Inflammatory macrophage treated with lipopolysaccharide for 1 hour (primary cell): ENCODE measurements at regions not wholly inside any gene's neighbourhood (a gene's known extent, or its start where the extent isn't known, plus 50 kb on each side); places are given as distances from the start of the nearest gene placed in this dataset.
"Not testable (repeated sequence)": the region's sequence is repeated elsewhere in the genome, so short reads cannot be mapped to it uniquely, and the experiment has no call there.

Experiments used
- DNase-seq, 2 donors: peaks; one replicate each; pipeline ENCODE4 v3.0.0-alpha.2; 2020 to 2022

DNA sequence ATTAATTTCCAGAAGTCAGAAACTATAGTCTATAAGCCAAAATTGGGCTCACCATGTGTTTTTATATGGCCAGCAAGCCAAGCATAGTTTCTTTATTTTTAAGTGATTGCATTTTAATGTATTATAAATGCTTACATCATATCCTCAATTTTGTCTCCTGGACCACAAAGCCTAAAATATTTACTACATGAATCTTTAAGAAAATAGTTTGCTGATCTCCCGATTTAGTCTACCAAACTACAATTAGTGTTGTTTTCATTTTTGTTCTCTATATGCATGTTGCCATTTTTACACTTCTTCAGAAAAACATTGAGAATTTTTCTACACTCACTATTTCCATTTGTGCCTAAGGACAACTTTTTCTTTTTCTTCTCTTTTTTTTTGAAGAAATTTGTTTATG is 954.5 kb upstream of the ADAMTS5 start:
- not testable (repeated sequence) for DNase-seq

DNA sequence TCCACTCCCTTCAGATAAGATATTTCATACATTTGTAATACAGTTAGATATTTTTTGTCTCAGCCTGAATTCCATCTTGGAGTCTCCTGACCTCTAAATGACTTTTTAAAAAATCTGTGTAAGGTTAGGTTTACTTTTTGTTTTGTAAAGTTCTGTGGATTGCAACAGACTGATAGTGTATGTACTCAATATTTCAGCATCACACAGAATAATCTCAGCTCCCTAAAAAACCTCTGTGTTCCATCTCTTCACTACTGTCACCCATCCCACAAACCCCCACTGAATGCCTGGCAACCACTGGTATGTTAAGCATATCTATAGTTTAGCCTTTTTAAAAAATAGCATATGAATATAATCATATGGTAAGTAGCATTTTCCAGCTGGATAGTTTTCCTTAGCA is 951.1 kb upstream of the ADAMTS5 start:
- not testable (repeated sequence) for DNase-seq

DNA sequence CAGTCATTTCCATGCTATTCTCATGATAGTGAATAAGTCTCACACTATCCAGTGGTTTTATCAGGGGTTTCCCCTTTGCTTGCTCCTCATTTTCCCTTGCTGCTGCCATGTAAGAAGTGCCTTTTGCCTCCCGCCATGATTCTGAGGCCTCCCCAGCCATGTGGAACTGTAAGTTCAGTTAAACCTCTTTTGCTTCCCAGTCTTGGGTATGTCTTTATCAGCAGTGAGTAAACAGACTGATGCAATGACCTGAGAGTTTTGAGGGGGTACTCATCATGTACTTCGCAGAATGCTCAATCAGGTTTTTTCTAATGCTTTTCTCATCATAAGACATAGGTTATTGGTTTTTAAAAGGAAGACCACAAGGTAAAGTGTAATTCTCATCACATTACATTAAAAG is 949.4 kb upstream of the ADAMTS5 start:
- DNase-seq: not testable (repeated sequence)

DNA sequence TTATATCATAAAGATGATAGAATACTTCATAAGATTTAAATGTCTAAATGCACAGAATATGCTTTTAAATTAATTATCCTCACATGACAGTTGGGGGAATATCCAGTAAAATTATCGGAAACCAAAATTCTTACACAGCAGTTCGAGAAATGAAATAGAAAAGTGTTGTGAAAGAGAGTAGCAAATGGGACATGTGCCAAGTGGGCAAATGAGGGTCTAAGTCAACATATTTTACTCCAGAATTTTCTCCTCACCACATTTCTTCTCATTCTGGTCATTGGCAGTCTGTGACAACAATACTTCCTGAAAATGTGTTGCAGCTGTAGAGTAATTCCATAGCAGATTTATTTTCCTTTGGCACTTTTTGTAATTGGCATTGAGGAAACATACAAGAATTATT is 945.2 kb upstream of the ADAMTS5 start:
- DNase-seq: not testable (repeated sequence)

DNA sequence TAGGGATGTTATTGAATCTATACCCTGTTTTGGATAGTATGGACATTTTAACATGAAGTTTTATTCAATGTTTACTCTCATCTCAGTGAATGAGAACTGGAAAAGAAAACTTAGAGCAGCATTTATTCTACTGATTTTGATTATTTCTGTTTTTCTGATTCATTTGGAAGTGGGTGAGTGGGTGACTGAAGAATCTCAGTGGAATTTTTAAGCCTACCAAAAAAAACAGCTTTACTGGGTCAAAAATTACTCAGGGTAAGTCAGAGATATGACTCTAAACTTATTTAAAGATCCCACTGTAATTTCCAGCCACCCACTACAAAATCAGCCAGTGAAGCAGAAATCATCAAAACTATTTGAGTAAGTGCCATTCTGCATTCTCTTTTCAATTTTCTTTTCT is 942.6 kb upstream of the ADAMTS5 start:
- DNase-seq: not testable (repeated sequence)

DNA sequence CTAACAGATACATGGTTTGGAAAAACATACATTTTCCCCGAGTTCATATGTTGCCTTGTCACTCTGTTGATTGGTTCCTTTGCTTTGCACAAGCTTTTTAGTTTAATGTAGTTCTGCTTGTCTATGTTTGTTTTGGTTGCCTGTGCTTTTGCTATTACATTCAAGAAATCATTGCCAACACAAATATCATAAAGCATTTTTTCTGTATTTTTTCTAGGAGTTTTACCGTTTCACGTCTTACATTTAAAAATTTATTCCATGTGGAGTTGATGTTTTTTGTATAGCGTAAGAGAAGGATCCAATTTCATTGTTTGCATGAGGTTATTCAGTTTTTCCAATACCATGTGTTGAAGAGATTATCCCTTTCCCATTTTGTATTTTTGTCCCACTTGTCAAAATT is 941.9 kb upstream of the ADAMTS5 start:
- DNase-seq: not testable (repeated sequence)

DNA sequence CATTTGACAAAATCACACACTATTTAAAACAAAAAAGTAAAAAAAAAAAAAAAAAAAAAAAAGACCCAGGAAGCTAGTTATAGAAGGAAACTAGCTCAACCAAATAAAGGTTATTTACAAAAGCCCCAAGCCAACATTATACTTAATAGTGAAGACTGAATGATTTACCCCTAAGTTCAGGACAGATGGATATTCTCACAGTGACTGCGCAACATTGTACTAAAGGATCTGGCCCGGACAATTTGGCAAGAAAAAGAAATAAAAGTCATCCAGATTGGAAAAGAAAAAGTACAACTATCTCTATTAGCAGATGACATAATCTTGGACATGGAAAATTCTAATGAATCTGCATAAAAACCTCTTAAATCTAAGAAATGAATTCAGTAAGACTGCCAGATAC is 936.0 kb upstream of the ADAMTS5 start:
- not testable (repeated sequence) for DNase-seq

DNA sequence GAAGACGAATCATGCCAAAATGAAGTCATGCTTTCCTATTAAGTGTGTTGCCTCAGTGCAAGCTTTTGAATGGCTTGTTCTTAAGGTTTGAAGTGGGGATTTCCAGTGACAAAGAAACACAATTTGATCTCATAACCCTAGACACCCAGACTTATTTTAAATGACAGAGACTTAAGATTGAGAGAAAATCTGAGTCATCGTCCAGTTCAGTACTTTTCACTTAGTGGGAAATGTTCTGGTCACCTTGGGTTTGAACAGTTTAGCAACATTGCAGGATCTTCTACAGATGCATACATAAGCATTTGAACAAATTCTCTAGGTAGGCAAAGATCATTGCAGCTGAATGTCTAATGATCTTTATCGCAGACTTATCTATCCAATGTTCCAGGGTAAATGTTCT is 926.7 kb upstream of the ADAMTS5 start:
- not testable (repeated sequence) for DNase-seq

DNA sequence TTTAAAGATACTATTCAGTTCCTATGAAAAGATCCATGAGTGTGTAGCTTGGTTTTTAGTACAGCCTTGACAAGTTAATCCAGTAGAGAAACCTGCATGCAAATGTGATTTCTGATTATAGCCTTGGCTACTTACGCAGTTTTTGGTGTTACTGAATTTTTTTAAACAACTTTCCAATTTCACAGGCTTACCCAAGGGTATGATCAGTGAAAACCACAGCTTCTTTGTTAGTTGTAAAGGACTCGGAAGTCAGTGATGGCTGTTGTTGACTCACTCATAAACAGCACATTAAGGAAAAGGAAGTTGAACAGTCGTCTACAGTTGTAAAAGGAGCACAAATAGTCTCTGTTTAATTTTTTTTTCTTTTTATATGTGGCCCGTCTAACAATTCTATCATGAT is 924.6 kb upstream of the ADAMTS5 start:
- not testable (repeated sequence) for DNase-seq

DNA sequence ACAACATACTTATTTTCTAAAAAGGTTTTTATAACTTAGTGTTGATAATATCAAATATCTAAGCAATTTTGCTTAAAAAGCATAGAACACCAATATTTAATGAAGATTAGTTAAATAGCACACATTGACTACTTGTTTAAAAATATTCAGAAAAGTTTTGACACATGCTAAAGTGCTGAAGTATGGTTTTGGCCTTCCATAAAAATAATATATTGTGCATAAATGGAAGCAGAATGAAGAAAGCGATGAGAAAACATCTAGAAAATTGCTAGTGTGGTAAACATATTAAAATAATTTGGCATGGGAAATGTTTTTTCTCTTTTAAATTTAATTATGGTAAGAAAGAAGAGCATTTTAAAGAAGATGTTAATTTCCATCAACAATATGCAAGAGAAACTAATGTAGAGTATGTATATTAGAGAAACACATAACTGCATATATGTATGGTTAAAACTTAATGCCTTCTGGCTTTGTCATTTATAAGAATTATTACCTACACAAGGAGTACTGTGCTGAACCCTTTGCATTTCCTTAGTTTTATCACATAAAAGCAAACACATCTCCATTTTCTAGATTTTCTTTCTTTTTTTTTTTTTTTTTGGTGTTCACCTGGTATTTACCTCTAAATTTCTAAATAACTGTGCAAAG is 921.0 kb upstream of the ADAMTS5 start:
- DNase-seq: not testable (repeated sequence)

DNA sequence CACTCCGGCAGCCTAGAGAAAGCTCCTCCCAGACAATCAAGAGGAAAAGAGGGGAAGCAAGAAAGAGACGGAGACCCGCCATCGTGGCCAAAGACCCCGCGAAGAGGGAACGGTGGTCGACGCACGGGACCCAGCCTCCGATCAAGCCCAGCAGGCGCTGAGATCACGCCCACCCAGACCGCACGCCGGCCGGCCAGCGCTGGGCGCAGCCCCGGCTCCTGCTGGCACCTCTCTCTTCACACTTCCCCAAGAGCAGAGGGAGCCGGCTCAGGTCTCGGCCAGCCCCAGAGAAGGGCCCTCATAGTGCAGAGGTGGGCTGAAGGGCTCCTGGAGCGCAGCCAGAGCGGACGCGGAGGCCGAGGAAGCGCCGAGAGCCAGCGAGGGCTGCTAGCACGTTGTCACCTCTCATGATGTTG is 918.4 kb upstream of the ADAMTS5 start:
- DNase-seq: no peak

DNA sequence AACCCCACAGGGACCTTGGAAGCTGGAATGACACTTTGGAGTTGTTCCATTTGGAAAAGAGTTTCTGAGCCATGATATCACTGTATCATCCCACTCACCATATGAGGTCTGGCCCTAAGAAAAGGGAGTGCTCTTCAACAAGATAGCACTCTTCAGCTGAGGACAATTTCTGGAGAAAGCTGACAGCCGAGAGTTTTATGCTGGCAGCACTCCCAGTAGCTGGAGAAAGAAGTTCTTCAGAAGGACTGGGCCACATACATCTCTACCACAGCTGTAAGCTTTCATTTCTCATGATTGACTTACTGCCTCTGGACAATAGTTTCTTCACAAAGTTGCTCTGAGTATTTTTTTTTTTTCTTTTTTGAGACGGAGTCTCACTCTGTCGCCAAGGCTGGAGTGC is 914.4 kb upstream of the ADAMTS5 start:
- DNase-seq: not testable (repeated sequence)

DNA sequence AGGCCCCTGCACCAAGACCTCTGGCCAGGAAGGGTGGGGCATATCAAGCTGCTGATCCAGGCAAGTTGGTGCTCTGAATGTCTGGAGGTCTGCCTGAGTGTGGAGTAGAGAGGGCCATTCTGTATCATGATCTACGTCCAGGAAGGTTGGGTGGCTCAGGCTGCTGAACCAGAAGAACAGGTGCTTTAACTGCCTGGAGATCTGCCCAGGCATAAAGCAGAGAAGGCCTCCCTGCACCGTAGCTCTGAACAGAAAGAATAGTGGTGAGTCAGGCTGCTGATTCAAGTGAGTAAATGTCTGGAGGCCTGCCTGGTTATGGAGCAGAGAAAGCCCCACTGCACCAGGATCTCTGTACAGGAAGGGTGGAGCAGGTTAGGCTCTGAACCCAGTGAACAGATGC is 905.5 kb upstream of the ADAMTS5 start:
- DNase-seq: not testable (repeated sequence)

DNA sequence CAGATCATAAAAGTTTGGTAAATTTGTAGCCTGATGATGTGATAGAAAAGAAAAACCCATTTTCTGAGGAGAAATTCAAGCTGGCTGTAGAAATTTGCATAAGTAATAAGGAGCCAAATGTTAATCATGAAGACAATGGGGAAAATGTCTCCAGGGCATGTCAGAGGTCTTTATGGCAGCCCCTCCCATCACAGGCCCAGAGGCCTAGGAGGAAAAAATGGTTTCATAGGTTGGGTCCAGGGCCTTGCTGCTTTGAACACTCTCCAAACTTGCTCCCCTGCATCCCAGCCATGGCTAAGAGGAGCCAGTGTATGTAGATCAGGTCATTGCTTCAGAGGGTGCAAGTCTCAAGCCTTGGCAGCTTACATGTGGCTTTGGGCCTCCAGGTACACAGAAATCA is 903.9 kb upstream of the ADAMTS5 start:
- not testable (repeated sequence) for DNase-seq

DNA sequence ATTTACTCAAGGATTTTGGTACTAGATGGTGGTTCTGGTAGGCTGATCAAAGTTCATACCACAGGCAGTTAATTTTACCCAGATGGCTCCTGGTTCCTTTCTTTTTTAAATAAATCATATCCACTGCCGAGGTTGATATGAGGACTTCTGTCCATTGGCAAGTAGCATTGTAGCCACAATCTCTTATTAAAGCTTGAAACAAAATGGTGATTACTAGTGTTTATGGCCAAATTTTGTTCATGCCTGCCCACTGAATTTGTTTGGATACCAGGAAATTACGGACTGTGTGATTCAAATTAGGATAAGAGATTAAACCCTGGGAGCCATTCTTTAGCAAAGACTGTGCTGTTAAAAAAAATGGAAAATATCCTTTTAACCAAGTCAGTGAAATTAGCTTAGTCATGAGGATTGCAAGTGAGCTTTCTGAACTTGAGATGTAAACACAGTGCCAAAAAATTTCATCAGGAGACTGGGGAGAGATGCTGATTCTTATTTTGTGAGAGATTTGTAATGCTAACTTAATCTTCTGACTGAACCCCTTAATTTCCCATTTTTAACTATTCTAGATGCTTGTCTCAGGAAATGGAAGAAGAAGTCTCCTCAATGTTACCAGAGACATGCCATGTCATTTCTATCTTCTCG is 893.5 kb upstream of the ADAMTS5 start:
- not testable (repeated sequence) for DNase-seq

DNA sequence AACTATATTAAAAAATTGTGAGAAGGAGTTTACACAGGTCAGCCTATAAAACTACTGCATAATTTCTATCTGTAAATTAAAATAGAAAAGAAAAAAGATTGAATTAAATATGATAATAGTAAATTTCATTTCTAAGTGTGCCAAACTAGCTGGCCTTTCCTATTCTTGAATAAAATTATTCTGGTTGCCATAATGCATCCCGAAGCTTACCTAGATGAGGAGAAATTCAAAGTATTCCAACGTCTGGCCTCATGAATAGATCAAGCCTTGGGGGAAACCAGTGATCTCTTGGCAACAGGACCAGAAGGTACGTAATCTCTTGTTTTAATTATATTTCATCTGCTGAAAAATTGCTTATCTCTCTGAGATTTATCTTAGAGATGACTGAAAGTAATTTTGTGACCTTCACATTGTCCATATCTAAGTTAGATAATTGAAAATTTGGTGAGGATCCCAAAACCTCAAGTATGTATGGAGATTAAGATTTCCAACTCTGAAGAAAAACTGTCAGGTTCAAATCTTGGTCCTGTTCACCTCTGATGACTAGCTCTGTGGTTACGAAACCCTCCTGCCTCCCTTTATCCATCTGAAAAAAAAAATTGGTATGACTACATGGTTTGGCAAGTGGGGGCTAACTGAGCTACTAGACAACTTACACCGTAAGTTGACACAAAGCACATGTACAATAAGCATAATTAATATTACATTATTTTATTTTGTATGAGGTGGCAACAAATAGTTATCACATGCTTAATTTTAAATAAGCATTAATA is 891.4 kb upstream of the ADAMTS5 start:
- DNase-seq: not testable (repeated sequence)

DNA sequence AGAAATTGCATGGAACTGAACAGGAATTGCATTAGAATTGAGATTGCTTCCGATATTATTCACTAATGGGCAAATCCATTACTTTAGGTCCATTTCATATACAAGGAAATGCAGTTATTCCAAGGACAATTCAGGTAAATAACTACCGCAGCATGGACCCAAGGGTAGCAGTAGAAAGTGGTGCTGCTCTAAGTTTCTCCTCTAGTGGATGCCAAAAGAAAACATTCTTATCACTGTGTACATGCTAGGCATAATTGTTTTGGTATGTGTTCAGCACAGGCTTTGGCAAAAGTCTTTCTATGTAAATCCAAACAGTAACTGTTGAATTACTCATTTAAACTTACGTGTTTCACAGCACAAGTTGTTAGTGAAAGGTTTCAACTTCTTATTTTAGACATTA is 890.1 kb upstream of the ADAMTS5 start:
- DNase-seq: not testable (repeated sequence)

DNA sequence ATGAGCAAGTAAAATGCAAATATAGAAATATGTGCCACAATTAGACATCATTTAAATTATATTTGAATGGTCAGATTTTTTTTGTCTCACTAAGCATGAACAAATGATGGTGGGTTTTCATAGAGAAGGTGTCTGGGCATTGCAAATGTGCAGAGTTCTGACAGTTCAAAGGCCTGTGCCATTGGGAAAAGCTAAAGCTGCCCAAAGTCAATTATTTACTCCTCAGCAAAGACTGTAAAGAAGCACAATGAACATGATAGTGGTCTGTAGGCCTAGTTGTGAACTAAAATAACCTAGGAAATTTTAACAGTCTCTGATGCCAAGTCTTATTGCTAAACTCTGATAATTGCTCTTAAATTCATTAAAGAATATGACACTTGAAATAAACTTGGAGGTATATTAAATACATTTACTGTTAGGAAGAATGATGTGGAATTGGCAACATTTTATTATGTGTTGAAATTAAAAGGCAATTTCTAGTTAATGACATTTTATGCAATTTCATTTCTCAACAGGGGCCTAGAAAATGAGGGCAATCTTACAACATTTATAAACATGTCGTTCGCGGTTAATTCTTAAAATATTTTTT is 874.3 kb upstream of the ADAMTS5 start:
- no peak for DNase-seq

DNA sequence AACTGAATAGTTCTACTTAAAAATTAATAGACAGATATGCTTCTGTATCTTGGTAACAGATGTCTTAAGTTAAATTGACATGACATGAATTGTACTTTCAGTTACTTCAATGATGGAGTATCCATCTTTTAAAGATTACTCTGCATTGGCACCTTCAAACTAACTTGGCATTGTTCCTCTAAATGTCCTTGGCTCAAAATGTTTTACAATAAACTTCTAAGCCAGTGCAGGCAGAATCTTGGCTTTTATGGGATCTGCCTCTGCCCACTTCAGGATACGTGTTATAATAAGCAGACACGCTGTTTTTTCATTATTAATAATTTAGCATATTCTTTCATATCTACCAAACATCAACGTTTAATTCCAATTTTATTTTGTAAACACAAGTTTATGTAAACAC is 873.4 kb upstream of the ADAMTS5 start:
- DNase-seq: no peak

DNA sequence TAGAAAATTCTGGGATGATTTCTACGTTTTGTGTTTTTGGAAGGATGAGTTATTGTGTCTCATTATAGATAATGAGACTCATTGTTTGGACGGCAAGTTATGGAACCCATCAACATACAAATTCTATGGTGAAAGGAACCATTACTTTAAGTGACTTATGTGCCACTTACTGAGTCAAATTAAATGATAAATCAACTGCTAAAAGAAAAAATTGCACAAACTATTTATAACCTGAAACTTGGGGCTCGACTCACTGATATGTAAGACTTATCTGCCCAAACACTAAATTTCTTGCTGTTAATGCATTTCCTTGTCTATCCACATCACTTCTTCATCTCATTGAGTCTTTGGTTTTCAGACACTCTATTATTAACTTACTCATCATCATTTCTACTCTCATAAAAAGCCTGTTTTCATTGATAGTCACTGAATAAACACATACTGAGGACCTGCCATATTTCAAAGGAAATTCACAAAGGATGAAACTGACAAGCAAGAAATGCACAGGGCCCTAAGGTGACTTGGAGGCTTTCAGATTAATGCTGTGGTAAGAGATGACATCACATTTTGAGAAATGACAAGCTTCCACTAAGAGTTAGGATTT is 872.7 kb upstream of the ADAMTS5 start:
- no peak for DNase-seq

DNA sequence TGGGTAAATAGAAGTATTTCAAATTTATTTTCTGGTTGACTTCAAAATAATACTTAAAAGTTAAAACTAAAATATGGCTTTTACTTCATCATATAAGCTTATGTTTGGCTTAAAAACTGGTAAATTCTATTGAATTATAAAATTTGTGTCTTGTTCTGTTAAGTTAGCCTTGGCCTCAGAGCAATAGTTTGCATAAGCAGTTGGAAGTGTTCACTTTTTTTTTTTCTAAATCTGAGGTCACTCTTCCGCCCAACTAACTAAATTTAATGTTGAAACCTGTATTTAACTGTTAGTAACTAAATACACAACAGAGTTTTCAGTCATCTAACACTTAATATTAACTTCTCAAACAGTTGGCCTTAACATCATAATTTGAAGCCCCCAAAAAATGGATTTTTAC is 871.7 kb upstream of the ADAMTS5 start:
- no peak for DNase-seq

DNA sequence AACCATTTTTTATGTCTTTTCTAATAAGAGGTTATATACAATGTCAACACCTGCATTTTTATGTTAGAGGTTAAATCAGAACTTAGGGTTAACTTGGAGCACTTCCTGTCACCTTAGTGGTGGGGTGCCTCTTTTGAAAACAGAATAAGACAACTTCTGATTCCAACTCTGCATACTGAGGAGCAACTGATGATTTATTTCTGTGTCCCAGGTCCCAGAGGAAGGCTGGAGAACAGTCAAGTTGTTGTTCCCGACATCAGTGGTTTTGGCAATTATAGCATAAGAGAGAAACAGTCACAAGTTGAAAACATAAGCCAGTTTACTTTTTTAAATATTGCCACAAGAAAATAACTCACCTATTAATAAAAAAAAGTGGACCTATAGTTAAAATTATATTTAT is 871.0 kb upstream of the ADAMTS5 start:
- DNase-seq: no peak

DNA sequence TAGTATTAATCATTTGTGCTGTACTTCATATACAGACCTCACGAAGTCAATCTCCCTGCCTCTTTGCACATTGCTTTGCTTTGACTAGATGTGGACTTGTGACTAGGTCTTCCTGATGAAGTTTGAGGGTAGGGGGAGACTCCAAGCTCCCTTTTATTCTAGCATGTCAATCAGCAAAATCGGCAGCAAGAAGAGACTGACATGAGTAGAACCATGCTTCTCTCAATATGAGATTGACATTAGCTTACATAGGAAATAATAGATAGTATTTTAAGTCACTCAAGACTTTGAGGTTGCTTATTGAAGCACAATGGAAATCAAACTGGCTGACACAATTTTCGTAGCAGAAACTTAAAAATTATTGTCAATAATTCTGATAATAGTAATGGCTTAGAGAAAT is 866.4 kb upstream of the ADAMTS5 start:
- DNase-seq: no peak
